ENCODE measurements at regions not wholly inside any gene's neighbourhood (a gene's known extent, or its start where the extent isn't known, plus 50 kb on each side); places are given as distances from the start of the nearest gene placed in this dataset.

GRCh38 chr2:76202866-76203265, 492.2 kb upstream of the GCFC2 start:
- TF ChIP-seq CTCF (IDR thresholded peaks at IDR 0.05; ENCODE audit: extremely low read depth in 1 of 2, insufficient read depth in 1 of 2, low read depth in 1 of 2, low read length in 2 of 2): no peak
- TF ChIP-seq POLR2AphosphoS5 (IDR thresholded peaks at IDR 0.05; ENCODE audit: insufficient read depth, low read depth, low read length): no peak
- no peak for TF ChIP-seq FOS (IDR thresholded peaks at IDR 0.05; ENCODE audit: borderline replicate concordance, insufficient read depth, low read length)
- no peak for TF ChIP-seq EZH2 (IDR thresholded peaks at IDR 0.05; ENCODE audit: borderline replicate concordance, low read depth, low read length, severe bottlenecking)
- TF ChIP-seq MAX (IDR thresholded peaks at IDR 0.05; ENCODE audit: insufficient read depth, insufficient read length): no peak

All from endothelial cell of umbilical vein (primary cell).